OCI-LY3 (cell line): ENCODE measurements at regions not wholly inside any gene's neighbourhood (a gene's known extent, or its start where the extent isn't known, plus 50 kb on each side); places are given as distances from the start of the nearest gene placed in this dataset.

Source experiments
- H2AFZ ChIP-seq: fragments of 200-600, 300-600 bp; shearing (Covaris generic); 2 replicates; pipeline ENCODE4 v1.6.0; 2014; ENCODE audit warnings: antibody characterized with exemption, low read depth, low read length
- H3K27ac ChIP-seq: fragments of 200-600, 300-600 bp; sonication (generic); 2 replicates; pipeline ENCODE4 v1.5.1; 2014; ENCODE audit warnings: mild to moderate bottlenecking, low read length, moderate library complexity, mixed read lengths
- H3K27me3 ChIP-seq: fragments of 200-600, 300-600 bp; sonication (generic); 2 replicates; pipeline ENCODE4 v1.6.1; 2014; ENCODE audit warnings: low read depth, low read length, mixed read lengths
- H3K36me3 ChIP-seq: fragments of 200-600, 300-600 bp; sonication (generic); replicated peaks from 2 replicates; pipeline ENCODE3; 2014; ENCODE audit warnings: low read depth, low read length, mixed read lengths
- H3K4me1 ChIP-seq: fragments of 300-600, 200-600 bp; sonication (generic); 2 replicates; pipeline ENCODE4 v1.6.1; 2014; ENCODE audit warnings: low read length, mixed read lengths
- H3K4me2 ChIP-seq: fragments of 200-600, 300-600 bp; sonication (generic); 2 replicates; pipeline ENCODE4 v1.6.1; 2014; ENCODE audit warnings: low read length, mixed read lengths
- H3K4me3 ChIP-seq: fragments of 300-600, 200-600 bp; sonication (generic); 2 replicates; pipeline ENCODE4 v1.5.1; 2014; ENCODE audit warnings: antibody characterized with exemption, mild to moderate bottlenecking, low read length, moderate library complexity
- H3K79me2 ChIP-seq: fragments of 300-600, 200-600 bp; shearing (Covaris generic); 2 replicates; pipeline ENCODE4 v1.6.1; 2014; ENCODE audit warnings: mild to moderate bottlenecking, low read length, mixed read lengths
- H3K9ac ChIP-seq: fragments of 300-600, 200-600 bp; shearing (Covaris generic); 2 replicates; pipeline ENCODE4 v1.6.0; 2014; ENCODE audit warnings: mild to moderate bottlenecking, low read length, moderate library complexity
- H3K9me3 ChIP-seq: fragments of 200-600, 300-600 bp; shearing (Covaris generic); 2 replicates; pipeline ENCODE4 v1.6.1; 2014; ENCODE audit warnings: low read length, mixed read lengths; ENCODE audit not compliant: insufficient read depth
- H4K20me1 ChIP-seq: fragments of 200-600, 300-600 bp; sonication (generic); 2 replicates; pipeline ENCODE4 v1.6.1; 2016; ENCODE audit warnings: low read length, mixed read lengths; ENCODE audit not compliant: insufficient read depth
- EZH2phosphoT487 ChIP-seq: fragments of 200-600 bp; shearing (Covaris generic); IDR thresholded peaks from 2 replicates; pipeline ENCODE4 v1.6.1; 2018; ENCODE audit warnings: antibody characterized with exemption, mixed run types, low read depth
- TF ChIP-seq, protein P1 (sequence below): fragments of 200-600, 300-600 bp; sonication (generic); IDR thresholded peaks from 2 replicates; pipeline ENCODE4 v1.5.1; 2014; ENCODE audit warnings: antibody characterized with exemption, low read length, low read depth

DNA sequence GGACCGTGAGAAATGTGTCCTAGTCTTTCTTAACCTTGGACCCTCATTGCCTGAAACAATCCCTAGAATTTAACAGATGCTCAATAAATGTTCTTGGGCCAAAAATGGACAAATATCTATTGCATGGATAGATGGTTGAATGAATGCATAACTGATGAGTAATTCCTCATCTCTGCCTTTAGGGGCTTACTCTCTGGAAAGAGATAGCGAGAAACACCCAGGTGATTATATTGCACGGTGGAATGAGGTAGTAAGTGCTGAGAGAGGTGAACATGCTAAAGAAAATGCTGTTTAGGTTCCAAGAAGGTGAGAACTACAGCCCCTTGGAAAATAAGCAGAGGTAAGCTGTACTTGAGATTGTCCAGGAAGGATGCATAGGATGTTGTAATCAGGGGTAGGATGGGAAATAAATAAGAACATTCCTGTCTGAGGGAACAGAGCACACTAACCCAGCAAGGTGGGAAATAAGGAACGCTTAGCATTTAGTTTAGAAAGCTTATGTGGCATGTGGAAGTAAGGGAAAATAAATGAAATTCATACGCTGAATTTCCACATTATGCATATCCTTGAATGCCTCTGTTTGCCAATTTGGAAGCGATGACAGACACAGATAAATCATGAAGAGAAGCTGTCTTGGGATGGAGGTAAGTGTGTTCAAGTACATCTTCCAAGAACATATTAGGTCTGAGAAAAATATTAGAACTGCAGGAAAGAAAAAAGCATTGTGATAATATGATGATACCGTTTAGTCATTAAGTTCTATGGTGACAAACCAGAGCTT, 426.6 kb downstream of the ARHGEF28 start:
- peaks cover 7% of the 10 kb centered on the region for H3K27me3 ChIP-seq
- no peaks in the 10 kb centered on the region for H3K4me1 ChIP-seq
- H3K9me3 ChIP-seq: no peaks in the 10 kb centered on the region
- no peak overlapping the region for H3K4me3 ChIP-seq
- H3K27ac ChIP-seq: no peak overlapping the region
- no peak overlapping the region for H3K9ac ChIP-seq
- no peaks in the 10 kb centered on the region for H3K36me3 ChIP-seq
- H4K20me1 ChIP-seq: no peaks in the 10 kb centered on the region
- H3K4me2 ChIP-seq: no peak overlapping the region
- no peaks in the 10 kb centered on the region for H3K79me2 ChIP-seq
- H2AFZ ChIP-seq: no peak overlapping the region
- TF ChIP-seq EZH2phosphoT487: no peak
- TF ChIP-seq, protein P1, sequence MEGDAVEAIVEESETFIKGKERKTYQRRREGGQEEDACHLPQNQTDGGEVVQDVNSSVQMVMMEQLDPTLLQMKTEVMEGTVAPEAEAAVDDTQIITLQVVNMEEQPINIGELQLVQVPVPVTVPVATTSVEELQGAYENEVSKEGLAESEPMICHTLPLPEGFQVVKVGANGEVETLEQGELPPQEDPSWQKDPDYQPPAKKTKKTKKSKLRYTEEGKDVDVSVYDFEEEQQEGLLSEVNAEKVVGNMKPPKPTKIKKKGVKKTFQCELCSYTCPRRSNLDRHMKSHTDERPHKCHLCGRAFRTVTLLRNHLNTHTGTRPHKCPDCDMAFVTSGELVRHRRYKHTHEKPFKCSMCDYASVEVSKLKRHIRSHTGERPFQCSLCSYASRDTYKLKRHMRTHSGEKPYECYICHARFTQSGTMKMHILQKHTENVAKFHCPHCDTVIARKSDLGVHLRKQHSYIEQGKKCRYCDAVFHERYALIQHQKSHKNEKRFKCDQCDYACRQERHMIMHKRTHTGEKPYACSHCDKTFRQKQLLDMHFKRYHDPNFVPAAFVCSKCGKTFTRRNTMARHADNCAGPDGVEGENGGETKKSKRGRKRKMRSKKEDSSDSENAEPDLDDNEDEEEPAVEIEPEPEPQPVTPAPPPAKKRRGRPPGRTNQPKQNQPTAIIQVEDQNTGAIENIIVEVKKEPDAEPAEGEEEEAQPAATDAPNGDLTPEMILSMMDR: no peak

DNA sequence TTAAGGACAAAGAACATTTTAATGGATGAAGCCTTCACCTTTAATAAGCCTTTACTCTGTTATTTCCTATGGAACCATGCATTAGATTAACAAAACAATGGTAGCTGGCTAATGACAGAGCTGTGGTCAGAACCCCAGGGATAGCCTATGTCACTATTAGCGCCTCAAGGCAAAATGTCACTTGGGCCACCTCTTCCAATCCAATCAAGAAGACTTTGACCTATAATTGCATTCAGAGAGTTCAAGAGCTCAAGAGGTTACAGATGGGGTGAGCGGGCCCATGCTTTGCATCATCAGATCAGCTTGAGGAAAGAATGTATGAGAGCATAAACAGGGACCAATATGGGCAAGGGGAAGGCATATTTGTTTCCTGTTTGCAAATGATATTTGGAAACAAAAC, 425.1 kb downstream of the ARHGEF28 start:
- Histone ChIP-seq H3K79me2 (no peaks in the 10 kb centered on the region), H3K27ac (no peak overlapping the region), H2AFZ (no peak overlapping the region), H3K27me3 (peaks cover 7% of the 10 kb centered on the region), H3K9me3 (no peaks in the 10 kb centered on the region), H3K4me1 (no peaks in the 10 kb centered on the region), H3K36me3 (no peaks in the 10 kb centered on the region), H4K20me1 (no peaks in the 10 kb centered on the region), H3K9ac (no peak overlapping the region), H3K4me2 (no peak overlapping the region), H3K4me3 (no peak overlapping the region)
- TF ChIP-seq EZH2phosphoT487: no peak
- TF ChIP-seq, protein P1: no peak

DNA sequence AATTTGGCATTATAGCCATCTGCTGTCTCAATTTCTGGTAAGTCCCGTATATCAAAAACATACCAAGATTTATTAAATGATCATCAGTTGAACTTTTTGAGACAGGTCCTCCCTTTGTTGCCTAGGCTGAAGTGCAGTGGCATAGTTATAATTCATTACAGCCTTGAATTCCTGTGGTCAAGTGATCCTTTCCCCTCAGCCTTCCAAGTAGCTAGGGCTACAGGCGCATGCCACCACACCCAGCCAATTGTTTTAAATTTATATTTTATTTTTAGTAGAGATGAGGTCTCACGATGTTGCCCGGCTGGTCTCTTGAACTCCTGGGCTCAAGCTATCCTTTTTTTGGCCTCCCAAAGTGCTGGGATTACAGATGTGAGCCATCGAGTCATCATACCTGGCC, 418.9 kb downstream of the ARHGEF28 start:
- no peaks in the 10 kb centered on the region for H3K9me3 ChIP-seq
- H3K9ac ChIP-seq: no peak overlapping the region
- no peak overlapping the region for H3K4me3 ChIP-seq
- H2AFZ ChIP-seq: no peak overlapping the region
- TF ChIP-seq, protein P1: no peak
- no peak for TF ChIP-seq EZH2phosphoT487
- no peak overlapping the region for H3K27ac ChIP-seq
- H3K27me3 ChIP-seq: no peaks in the 10 kb centered on the region
- no peaks in the 10 kb centered on the region for H4K20me1 ChIP-seq
- no peaks in the 10 kb centered on the region for H3K36me3 ChIP-seq
- H3K4me2 ChIP-seq: no peak overlapping the region
- no peaks in the 10 kb centered on the region for H3K79me2 ChIP-seq
- no peaks in the 10 kb centered on the region for H3K4me1 ChIP-seq

DNA sequence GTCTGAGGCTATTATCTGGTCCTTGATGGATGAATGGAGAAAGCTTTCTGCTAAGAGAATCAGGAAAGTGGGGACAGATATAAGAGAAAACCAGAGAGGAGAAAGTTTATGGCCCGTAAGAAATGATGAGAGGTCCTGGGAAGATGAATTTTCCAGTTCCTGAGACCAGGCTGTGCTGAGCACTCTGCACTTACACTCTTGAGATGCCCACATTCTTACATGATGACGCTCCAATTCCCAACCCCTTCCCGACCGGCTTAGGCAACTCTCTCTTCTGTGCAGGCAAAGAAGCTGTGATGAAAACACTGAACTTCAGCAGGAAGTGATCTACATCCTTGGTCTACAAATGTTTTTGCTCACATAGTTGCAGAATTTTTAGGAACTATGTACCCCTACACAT, 417.0 kb downstream of the ARHGEF28 start:
- no peaks in the 10 kb centered on the region for H3K36me3 ChIP-seq
- H3K4me3 ChIP-seq: no peak overlapping the region
- no peak overlapping the region for H3K4me2 ChIP-seq
- no peak overlapping the region for H3K9ac ChIP-seq
- H4K20me1 ChIP-seq: no peaks in the 10 kb centered on the region
- H3K79me2 ChIP-seq: no peaks in the 10 kb centered on the region
- TF ChIP-seq, protein P1: no peak
- no peak for TF ChIP-seq EZH2phosphoT487
- H2AFZ ChIP-seq: no peak overlapping the region
- H3K4me1 ChIP-seq: no peaks in the 10 kb centered on the region
- H3K27ac ChIP-seq: no peak overlapping the region
- H3K9me3 ChIP-seq: no peaks in the 10 kb centered on the region
- H3K27me3 ChIP-seq: no peaks in the 10 kb centered on the region
